ENCODE measurements at regions not wholly inside any gene's neighbourhood (a gene's known extent, or its start where the extent isn't known, plus 50 kb on each side); places are given as distances from the start of the nearest gene placed in this dataset.

- Histone ChIP-seq H3K4me1 (ENCODE audit: control insufficient read depth in 4 of 4, insufficient read depth in 4 of 4, low read length in 3 of 4) (no peaks in the 10 kb centered on the region), H3K27me3 (ENCODE audit: control insufficient read depth in 4 of 4, insufficient read depth in 4 of 4, low read length in 3 of 4) (peaks cover 0 to 4% (median 0%) of the 10 kb centered on the region in 4 donors), H3K27ac (ENCODE audit: low read depth in 1 of 2, low read length in 2 of 2) (no peak overlapping the region), H3K36me3 (ENCODE audit: control insufficient read depth in 4 of 4, insufficient read depth in 3 of 4, low read depth in 1 of 4, low read length in 3 of 4) (no peaks in the 10 kb centered on the region), H3K9me3 (ENCODE audit: control insufficient read depth in 4 of 4, low read length in 3 of 4) (no peaks in the 10 kb centered on the region), H3K9ac (ENCODE audit: low read depth in 1 of 2, low read length in 2 of 2) (no peak overlapping the region), H3K4me3 (ENCODE audit: low read depth in 1 of 3, low read length in 3 of 3) (no peak overlapping the region)
- WGBS, result 80% methylated on average over 7 of the region's 7 CpGs
- TF ChIP-seq GABPA (IDR thresholded peaks at IDR 0.05 in 1 of 2, conservative IDR thresholded peaks at IDR 0.05 in 1 of 2), result no peak
- no peak for TF ChIP-seq FOXA1 (IDR thresholded peaks at IDR 0.05)
- TF ChIP-seq RAD21 (IDR thresholded peaks at IDR 0.05), result no peak
- TF ChIP-seq YY1 (IDR thresholded peaks at IDR 0.05), result no peak
- TF ChIP-seq HNF4G (IDR thresholded peaks at IDR 0.05), result no peak
- TF ChIP-seq RXRA (IDR thresholded peaks at IDR 0.05), result no peak
- TF ChIP-seq EGR1 (IDR thresholded peaks at IDR 0.05; ENCODE audit: low read depth in 2 of 2), result no peak
- TF ChIP-seq NR2F2 (IDR thresholded peaks at IDR 0.05), result no peak
- no peak for TF ChIP-seq ATF3 (IDR thresholded peaks at IDR 0.05)
- TF ChIP-seq REST (IDR thresholded peaks at IDR 0.05), result no peak
- TF ChIP-seq ZBTB33 (IDR thresholded peaks at IDR 0.05), result no peak
- no peak for TF ChIP-seq HNF4A (conservative IDR thresholded peaks at IDR 0.05)
- TF ChIP-seq TAF1 (conservative IDR thresholded peaks at IDR 0.05), result no peak
- TF ChIP-seq SP1 (IDR thresholded peaks at IDR 0.05), result no peak
- no peak for TF ChIP-seq FOXA2 (IDR thresholded peaks at IDR 0.05)
- no peak for TF ChIP-seq MAX (IDR thresholded peaks at IDR 0.05)
- TF ChIP-seq CTCF (IDR thresholded peaks at IDR 0.05; ENCODE audit: low read depth, low read length, missing input control), result no peak
- DNase-seq (ENCODE audit: low spot score), result no peak
Observed at GRCh38 chr4:131441004-131441688, 1707.9 kb upstream of the PCDH10 start.
